IMR-90 (cell line): ENCODE measurements at regions not wholly inside any gene's neighbourhood (a gene's known extent, or its start where the extent isn't known, plus 50 kb on each side); places are given as distances from the start of the nearest gene placed in this dataset.

Experiments
- BHLHE40 ChIP-seq: fragments of 150-350 bp; IDR thresholded peaks from 2 replicates; pipeline ENCODE4 v1.6.1; 2016; ENCODE audit warnings: mild to moderate bottlenecking, low read depth, low read length
- CEBPB ChIP-seq: IDR thresholded peaks from 2 replicates; pipeline ENCODE4 v1.6.1; 2012; ENCODE audit warnings: low read depth, low read length, improper control_type of control experiment
- MAZ ChIP-seq: IDR thresholded peaks from 2 replicates; pipeline ENCODE4 v1.6.1; 2012; ENCODE audit warnings: low read depth, mild to moderate bottlenecking, low read length, improper control_type of control experiment, moderate library complexity, borderline replicate concordance
- MXI1 ChIP-seq: IDR thresholded peaks from 2 replicates; pipeline ENCODE4 v1.6.1; 2012; ENCODE audit warnings: low read depth, mild to moderate bottlenecking, low read length, moderate library complexity, borderline replicate concordance
- POLR2A ChIP-seq: IDR thresholded peaks from 2 replicates; pipeline ENCODE4 v1.6.1; 2012; ENCODE audit warnings: mild to moderate bottlenecking, low read depth, low read length
- RAD21 ChIP-seq: IDR thresholded peaks from 2 replicates; pipeline ENCODE4 v1.6.1; 2012; ENCODE audit warnings: low read length, improper control_type of control experiment
- RCOR1 ChIP-seq: IDR thresholded peaks from 2 replicates; pipeline ENCODE4 v1.6.1; 2012; ENCODE audit warnings: mild to moderate bottlenecking, low read length, improper control_type of control experiment; ENCODE audit not compliant: insufficient replicate concordance
- RFX5 ChIP-seq: IDR thresholded peaks from 2 replicates; pipeline ENCODE4 v1.8.0; 2012; ENCODE audit warnings: low read depth, mild to moderate bottlenecking, low read length, moderate library complexity
- SMC3 ChIP-seq: fragments of 150-350 bp; IDR thresholded peaks from 2 replicates; pipeline ENCODE4 v1.6.1; 2016; ENCODE audit warnings: low read depth, mild to moderate bottlenecking, antibody characterized with exemption, low read length, moderate library complexity
- TF ChIP-seq, protein P1 (sequence below): conservative IDR thresholded peaks from 2 replicates; pipeline ENCODE4 v1.5.1; 2012; ENCODE audit warnings: mild to moderate bottlenecking, low read depth, low read length, improper control_type of control experiment
- TF ChIP-seq, protein P2 (sequence below): fragments of 150-350 bp; IDR thresholded peaks from 2 replicates; pipeline ENCODE4 v1.6.1; 2017; ENCODE audit warnings: mild to moderate bottlenecking, antibody characterized with exemption, low read length, low read depth
- TF ChIP-seq, protein P3 (sequence below): fragments of 150-350 bp; IDR thresholded peaks from 2 replicates; pipeline ENCODE4 v1.6.1; 2016; ENCODE audit warnings: low read depth, mild to moderate bottlenecking, low read length, moderate library complexity, borderline replicate concordance

DNA sequence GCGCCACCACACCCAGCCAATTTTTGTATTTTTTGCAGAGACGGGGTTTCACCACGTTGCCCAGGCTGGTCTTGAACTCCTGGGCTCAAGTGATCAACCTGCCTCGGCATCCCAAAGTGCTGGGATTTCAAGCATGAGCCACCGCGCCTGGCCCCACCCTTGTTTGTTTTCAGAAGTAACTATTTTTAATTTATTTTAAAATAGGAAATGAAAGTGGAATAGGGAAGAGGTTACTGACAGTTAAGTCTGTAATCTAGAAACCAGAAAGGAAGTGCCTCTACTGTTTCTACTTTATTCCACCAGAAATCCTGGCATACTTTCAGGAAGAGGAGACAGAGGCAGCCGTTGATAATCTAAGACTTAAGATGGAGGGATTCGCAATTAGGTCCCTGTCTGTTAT is 225.6 kb downstream of the TANC2 start:
- no peak for TF ChIP-seq RFX5
- no peak for TF ChIP-seq SMC3
- TF ChIP-seq, protein P1, sequence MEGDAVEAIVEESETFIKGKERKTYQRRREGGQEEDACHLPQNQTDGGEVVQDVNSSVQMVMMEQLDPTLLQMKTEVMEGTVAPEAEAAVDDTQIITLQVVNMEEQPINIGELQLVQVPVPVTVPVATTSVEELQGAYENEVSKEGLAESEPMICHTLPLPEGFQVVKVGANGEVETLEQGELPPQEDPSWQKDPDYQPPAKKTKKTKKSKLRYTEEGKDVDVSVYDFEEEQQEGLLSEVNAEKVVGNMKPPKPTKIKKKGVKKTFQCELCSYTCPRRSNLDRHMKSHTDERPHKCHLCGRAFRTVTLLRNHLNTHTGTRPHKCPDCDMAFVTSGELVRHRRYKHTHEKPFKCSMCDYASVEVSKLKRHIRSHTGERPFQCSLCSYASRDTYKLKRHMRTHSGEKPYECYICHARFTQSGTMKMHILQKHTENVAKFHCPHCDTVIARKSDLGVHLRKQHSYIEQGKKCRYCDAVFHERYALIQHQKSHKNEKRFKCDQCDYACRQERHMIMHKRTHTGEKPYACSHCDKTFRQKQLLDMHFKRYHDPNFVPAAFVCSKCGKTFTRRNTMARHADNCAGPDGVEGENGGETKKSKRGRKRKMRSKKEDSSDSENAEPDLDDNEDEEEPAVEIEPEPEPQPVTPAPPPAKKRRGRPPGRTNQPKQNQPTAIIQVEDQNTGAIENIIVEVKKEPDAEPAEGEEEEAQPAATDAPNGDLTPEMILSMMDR = no peak
- no peak for TF ChIP-seq CEBPB
- no peak for TF ChIP-seq POLR2A
- TF ChIP-seq, protein P2, sequence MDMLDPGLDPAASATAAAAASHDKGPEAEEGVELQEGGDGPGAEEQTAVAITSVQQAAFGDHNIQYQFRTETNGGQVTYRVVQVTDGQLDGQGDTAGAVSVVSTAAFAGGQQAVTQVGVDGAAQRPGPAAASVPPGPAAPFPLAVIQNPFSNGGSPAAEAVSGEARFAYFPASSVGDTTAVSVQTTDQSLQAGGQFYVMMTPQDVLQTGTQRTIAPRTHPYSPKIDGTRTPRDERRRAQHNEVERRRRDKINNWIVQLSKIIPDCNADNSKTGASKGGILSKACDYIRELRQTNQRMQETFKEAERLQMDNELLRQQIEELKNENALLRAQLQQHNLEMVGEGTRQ = no peak
- TF ChIP-seq MXI1 = no peak
- no peak for TF ChIP-seq BHLHE40
- TF ChIP-seq RCOR1 = no peak
- no peak for TF ChIP-seq MAZ
- TF ChIP-seq RAD21 = no peak
- TF ChIP-seq, protein P3, sequence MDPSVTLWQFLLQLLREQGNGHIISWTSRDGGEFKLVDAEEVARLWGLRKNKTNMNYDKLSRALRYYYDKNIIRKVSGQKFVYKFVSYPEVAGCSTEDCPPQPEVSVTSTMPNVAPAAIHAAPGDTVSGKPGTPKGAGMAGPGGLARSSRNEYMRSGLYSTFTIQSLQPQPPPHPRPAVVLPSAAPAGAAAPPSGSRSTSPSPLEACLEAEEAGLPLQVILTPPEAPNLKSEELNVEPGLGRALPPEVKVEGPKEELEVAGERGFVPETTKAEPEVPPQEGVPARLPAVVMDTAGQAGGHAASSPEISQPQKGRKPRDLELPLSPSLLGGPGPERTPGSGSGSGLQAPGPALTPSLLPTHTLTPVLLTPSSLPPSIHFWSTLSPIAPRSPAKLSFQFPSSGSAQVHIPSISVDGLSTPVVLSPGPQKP = no peak
